Thyroid gland (tissue), 4 donors: ENCODE measurements at regions not wholly inside any gene's neighbourhood (a gene's known extent, or its start where the extent isn't known, plus 50 kb on each side); places are given as distances from the start of the nearest gene placed in this dataset.

Experiments
- DNase-seq, 2 donors: peaks; one replicate each; pipeline ENCODE4 v3.0.0-alpha.2; 2019
- H3K27ac ChIP-seq, 3 donors: fragments of 200-600 bp; sonication (generic); 1 replicate in 2 of 3; 2 replicates in 1 of 3; pipeline ENCODE4 v1.5.1; 2016 to 2019; ENCODE audit warnings: mild to moderate bottlenecking in 1 of 3, moderate library complexity in 1 of 3
- H3K27me3 ChIP-seq: fragments of 200-600 bp; sonication (generic); one replicate; pipeline ENCODE4 v1.5.1; 2019
- H3K36me3 ChIP-seq, 2 donors: fragments of 200-600 bp; sonication (generic); one replicate each; pipeline ENCODE4 v1.5.1; 2016 to 2019
- H3K4me1 ChIP-seq, 2 donors: fragments of 200-600 bp; sonication (generic); one replicate each; pipeline ENCODE4 v1.5.1; 2017 to 2019
- H3K4me3 ChIP-seq, 3 donors: fragments of 200-600 bp; sonication (generic); replicated peaks in 1 of 3; 1 replicate in 2 of 3; 2 replicates in 1 of 3; pipeline ENCODE4 v1.5.1; 2016; ENCODE audit warnings: mild to moderate bottlenecking in 1 of 3
- H3K9me3 ChIP-seq: fragments of 200-600 bp; sonication (generic); one replicate; pipeline ENCODE4 v1.5.1; 2017
- CTCF ChIP-seq, 6 experiments: fragments of 200-600 bp in 3 of 6; fragments of 450-650 bp in 3 of 6; sonication (generic) in 3 of 6; IDR thresholded peaks; one replicate each; pipeline ENCODE4 v1.5.1; 2016 to 2019; ENCODE audit warnings: antibody characterized with exemption in 6 of 6, mild to moderate bottlenecking in 2 of 6, inconsistent platforms in 1 of 6, moderate library complexity in 1 of 6
- POLR2A ChIP-seq, 2 donors: fragments of 450-650 bp; IDR thresholded peaks; one replicate each; pipeline ENCODE4 v1.6.1; 2017; ENCODE audit warnings: antibody characterized with exemption in 2 of 2, mild to moderate bottlenecking in 2 of 2, moderate library complexity in 1 of 2
- WGBS, 2 donors: methylation state at CpG; one replicate each; pipeline ENCODE4 v1.1.5; 2017; 5-methylcytosine and 5-hydroxymethylcytosine counted together
- intact Hi-C: fragments of 100-400 bp; cut with DNase I; formaldehyde crosslinking; loops from one replicate; pipeline ENCODE4 v1.15.1; 2023

GRCh38 chr12:66774929-66775328 lies 96.1 kb upstream of the GRIP1 start:
- Histone ChIP-seq H3K27me3 (no peaks in the 10 kb centered on the region), H3K9me3 (no peaks in the 10 kb centered on the region), H3K27ac (no peak overlapping the region), H3K4me1 (no peaks in the 10 kb centered on the region), H3K4me3 (no peak overlapping the region), H3K36me3 (no peaks in the 10 kb centered on the region)
- intact Hi-C loops = no loop called here
- no peak for DNase-seq
- TF ChIP-seq CTCF (IDR thresholded peaks at IDR 0.05) (no peak), POLR2A (IDR thresholded peaks at IDR 0.05) (no peak)

GRCh38 chr12:66775871-66776270 lies 97.0 kb upstream of the GRIP1 start:
- DNase-seq = no peak
- Histone ChIP-seq H3K36me3 (no peaks in the 10 kb centered on the region), H3K9me3 (no peaks in the 10 kb centered on the region), H3K4me3 (no peak overlapping the region), H3K27ac (no peak overlapping the region), H3K4me1 (no peaks in the 10 kb centered on the region), H3K27me3 (no peaks in the 10 kb centered on the region)
- 73% methylated on average over 4 of the region's 4 CpGs for WGBS, 2 donors
- intact Hi-C loops = no loop called here
- TF ChIP-seq CTCF (IDR thresholded peaks at IDR 0.05) = no peak
- TF ChIP-seq POLR2A (IDR thresholded peaks at IDR 0.05) = no peak

- intact Hi-C loops = no loop called here
- no peak for DNase-seq
- no peak overlapping the region for H3K4me3 ChIP-seq
- no peaks in the 10 kb centered on the region for H3K27me3 ChIP-seq
- no peaks in the 10 kb centered on the region for H3K36me3 ChIP-seq
- TF ChIP-seq CTCF (IDR thresholded peaks at IDR 0.05) (no peak), POLR2A (IDR thresholded peaks at IDR 0.05) (no peak)
- no peaks in the 10 kb centered on the region for H3K9me3 ChIP-seq
- H3K27ac ChIP-seq = no peak overlapping the region
- H3K4me1 ChIP-seq = no peaks in the 10 kb centered on the region
- WGBS, 2 donors = 75 to 83% methylated on average over 2 of the region's 2 CpGs
These were observed 98.1 kb upstream of the GRIP1 start for GRCh38 chr12:66776974-66777373.

GRCh38 chr12:66779466-66779865 lies 100.6 kb upstream of the GRIP1 start:
- Histone ChIP-seq H3K9me3 (no peaks in the 10 kb centered on the region), H3K36me3 (no peaks in the 10 kb centered on the region), H3K27ac (no peak overlapping the region), H3K4me3 (no peak overlapping the region), H3K27me3 (no peaks in the 10 kb centered on the region), H3K4me1 (no peaks in the 10 kb centered on the region)
- TF ChIP-seq CTCF (IDR thresholded peaks at IDR 0.05) (no peak), POLR2A (IDR thresholded peaks at IDR 0.05) (no peak)
- WGBS, 2 donors = 89 to 93% methylated on average over 3 of the region's 3 CpGs
- no peak for DNase-seq
- intact Hi-C loops = no loop called here

- Histone ChIP-seq H3K9me3 (no peaks in the 10 kb centered on the region), H3K27me3 (no peaks in the 10 kb centered on the region), H3K36me3 (no peaks in the 10 kb centered on the region), H3K27ac (no peak overlapping the region), H3K4me3 (no peak overlapping the region), H3K4me1 (no peaks in the 10 kb centered on the region)
- TF ChIP-seq POLR2A (IDR thresholded peaks at IDR 0.05) (no peak), CTCF (IDR thresholded peaks at IDR 0.05) (no peak)
- DNase-seq = no peak
- intact Hi-C loops = no loop called here
- WGBS, 2 donors = 71 to 77% methylated on average over 4 of the region's 4 CpGs
These were observed 107.8 kb upstream of the GRIP1 start for GRCh38 chr12:66786531-66787308.
